Neuron (in vitro differentiated cells): ENCODE measurements at regions not wholly inside any gene's neighbourhood (a gene's known extent, or its start where the extent isn't known, plus 50 kb on each side); places are given as distances from the start of the nearest gene placed in this dataset.

Experiments used
- H2AFZ ChIP-seq: one replicate; pipeline ENCODE4 v1.6.1; 2013; ENCODE audit warnings: low read depth, mild to moderate bottlenecking, inconsistent platforms, low read length, moderate library complexity
- H3K27me3 ChIP-seq: one replicate; pipeline ENCODE4 v1.6.1; 2013; ENCODE audit warnings: low read length; ENCODE audit not compliant: insufficient read depth
- H3K36me3 ChIP-seq: one replicate; pipeline ENCODE4 v1.6.1; 2013; ENCODE audit warnings: low read length; ENCODE audit not compliant: insufficient read depth
- H3K4me1 ChIP-seq: one replicate; pipeline ENCODE4 v1.6.1; 2013; ENCODE audit warnings: low read length; ENCODE audit not compliant: insufficient read depth
- H3K4me3 ChIP-seq: 2 replicates; pipeline ENCODE4 v1.5.1; 2013; ENCODE audit warnings: mild to moderate bottlenecking, low read length, moderate library complexity
- H3K9me3 ChIP-seq: one replicate; pipeline ENCODE4 v1.6.1; 2013; ENCODE audit warnings: low read length

DNA sequence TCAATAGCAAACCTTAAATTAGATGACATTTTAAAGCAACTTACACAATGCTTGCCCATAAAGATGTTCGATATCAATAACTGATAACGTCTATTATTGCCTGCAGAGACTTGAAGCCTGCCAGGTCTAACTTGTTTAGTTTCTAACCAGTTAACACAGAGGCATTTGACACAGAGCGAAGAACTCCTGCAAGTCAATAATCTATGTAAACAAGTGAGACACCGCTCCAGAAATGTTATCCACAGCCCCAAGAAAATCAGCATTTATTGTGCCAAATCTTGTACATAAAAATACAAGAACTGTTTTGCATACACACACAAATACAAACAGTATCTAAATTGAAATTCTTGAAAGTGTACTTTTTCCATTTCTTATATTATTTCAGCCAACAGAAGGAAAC lies 236.0 kb upstream of the DIO3 start:
- no peaks in the 10 kb centered on the region for H3K36me3 ChIP-seq
- no peaks in the 10 kb centered on the region for H3K27me3 ChIP-seq
- H3K4me1 ChIP-seq = peaks cover 11% of the 10 kb centered on the region
- H3K9me3 ChIP-seq = peaks cover 2% of the 10 kb centered on the region
- H3K4me3 ChIP-seq = no peak overlapping the region
- no peak overlapping the region for H2AFZ ChIP-seq

- H3K4me3 ChIP-seq = no peak overlapping the region
- H3K4me1 ChIP-seq = no peaks in the 10 kb centered on the region
Observed at GRCh38 chr14:101328412-101329028, 232.8 kb upstream of the DIO3 start.

GRCh38 chr14:101330416-101331140 lies 230.7 kb upstream of the DIO3 start:
- no peaks in the 10 kb centered on the region for H3K36me3 ChIP-seq
- H3K9me3 ChIP-seq = peaks cover 2% of the 10 kb centered on the region
- H3K4me1 ChIP-seq = peaks cover 19% of the 10 kb centered on the region
- H3K27me3 ChIP-seq = no peaks in the 10 kb centered on the region
- H3K4me3 ChIP-seq = no peak overlapping the region
- no peak overlapping the region for H2AFZ ChIP-seq

More at GRCh38 chr14:101328412-101329028, 232.8 kb upstream of the DIO3 start:
- Histone ChIP-seq H3K36me3 (no peaks in the 10 kb centered on the region), H3K27me3 (no peaks in the 10 kb centered on the region), H3K9me3 (peaks cover 4% of the 10 kb centered on the region), H2AFZ (no peak overlapping the region)

GRCh38 chr14:101331141-101331525 lies 230.2 kb upstream of the DIO3 start:
- peaks cover 2% of the 10 kb centered on the region for H3K9me3 ChIP-seq
- no peak overlapping the region for H2AFZ ChIP-seq
- no peaks in the 10 kb centered on the region for H3K36me3 ChIP-seq
- H3K4me1 ChIP-seq = peaks cover 19% of the 10 kb centered on the region
- no peak overlapping the region for H3K4me3 ChIP-seq
- no peaks in the 10 kb centered on the region for H3K27me3 ChIP-seq

DNA sequence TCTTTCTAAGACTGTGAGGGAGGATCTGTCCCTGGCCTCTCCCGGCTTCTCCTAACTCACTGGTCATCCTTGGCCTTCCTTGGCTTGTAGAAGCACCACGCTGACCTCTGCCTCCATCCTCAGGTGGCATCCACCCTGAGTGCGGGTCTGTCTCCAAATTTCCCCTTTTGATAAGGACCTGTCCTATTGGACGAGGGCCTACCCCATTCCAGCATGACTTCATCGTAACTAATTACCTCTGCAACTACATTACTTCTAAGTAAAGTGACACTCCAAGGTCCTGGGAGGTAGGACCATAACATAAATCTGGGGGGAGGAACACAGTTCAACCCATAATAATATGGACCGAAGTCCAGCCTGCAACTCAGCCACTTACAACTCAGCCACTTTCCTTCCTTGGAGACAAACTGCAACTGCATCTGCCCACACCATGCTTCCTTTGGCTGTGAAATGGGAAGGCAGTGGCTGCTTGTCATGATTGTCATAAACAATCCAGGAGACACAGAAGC lies 229.6 kb upstream of the DIO3 start:
- Histone ChIP-seq H3K4me1 (peaks cover 19% of the 10 kb centered on the region), H3K4me3 (no peak overlapping the region), H3K36me3 (no peaks in the 10 kb centered on the region), H3K27me3 (no peaks in the 10 kb centered on the region), H2AFZ (no peak overlapping the region), H3K9me3 (peaks cover 2% of the 10 kb centered on the region)

DNA sequence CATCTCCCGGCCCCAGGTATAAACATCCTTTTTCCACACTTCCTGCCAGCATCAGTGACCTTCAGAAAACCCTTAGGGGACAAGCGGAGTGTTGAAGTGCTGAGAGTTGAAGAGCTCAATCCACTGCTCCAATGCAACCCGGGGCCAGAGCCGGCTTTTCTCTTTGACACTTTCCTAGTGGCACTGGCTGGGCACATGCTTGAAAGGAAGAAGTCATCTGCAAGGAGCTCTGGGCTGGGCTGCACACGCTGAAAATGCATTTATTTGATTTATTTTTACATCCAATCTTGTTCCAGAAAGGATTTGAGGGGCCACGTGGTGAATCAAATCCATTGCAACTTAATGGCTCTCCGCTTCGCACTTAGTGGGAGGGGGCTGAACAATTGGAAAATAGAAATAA lies 229.0 kb upstream of the DIO3 start:
- Histone ChIP-seq H3K4me3 (no peak overlapping the region), H2AFZ (no peak overlapping the region), H3K9me3 (peaks cover 2% of the 10 kb centered on the region), H3K36me3 (no peaks in the 10 kb centered on the region), H3K4me1 (peaks cover 19% of the 10 kb centered on the region), H3K27me3 (no peaks in the 10 kb centered on the region)

DNA sequence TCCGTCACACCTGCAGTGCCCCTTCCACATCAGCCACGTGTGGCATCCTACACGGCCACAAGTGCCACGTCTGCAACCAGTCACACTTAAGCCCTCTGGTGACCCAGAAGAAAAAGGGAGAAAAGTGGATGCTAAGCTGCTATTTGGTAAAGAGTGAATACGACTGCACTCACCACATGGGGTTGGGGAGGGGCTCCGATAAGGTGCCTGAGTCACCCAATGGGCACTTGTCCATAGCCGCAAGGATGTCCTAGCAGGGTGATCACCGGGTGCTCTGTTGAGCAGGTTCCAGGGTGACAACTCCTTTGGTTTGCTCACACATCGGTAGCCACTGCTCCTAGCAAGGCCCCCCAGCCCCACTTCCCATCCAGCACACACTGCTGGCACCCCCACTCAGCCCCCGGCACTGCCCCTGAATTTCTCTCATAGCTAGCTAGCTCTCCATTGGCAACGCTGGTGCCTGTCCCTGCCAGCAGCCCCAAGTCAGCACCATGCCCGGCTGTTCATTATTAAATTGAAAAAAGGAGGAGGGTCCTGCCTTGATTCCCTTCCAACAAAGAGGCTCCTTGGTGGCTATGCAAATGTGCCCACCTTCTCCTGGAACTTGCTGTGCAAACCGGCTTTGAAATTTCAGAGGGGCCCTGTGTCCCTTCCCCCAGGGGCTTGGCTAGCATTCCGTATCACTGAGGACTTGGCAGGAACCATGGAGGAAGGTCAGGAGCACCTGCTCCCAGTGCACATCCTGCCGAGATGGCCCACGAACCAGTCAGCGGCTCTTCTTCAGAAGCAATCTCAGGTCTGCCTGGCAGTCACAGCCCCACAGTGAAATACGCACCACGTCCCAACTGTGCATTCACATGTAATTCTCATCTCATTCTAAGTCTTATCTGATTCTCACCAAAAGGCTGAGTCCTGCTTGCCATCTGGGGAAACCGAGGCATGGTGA lies 227.7 kb upstream of the DIO3 start:
- H3K9me3 ChIP-seq = peaks cover 2% of the 10 kb centered on the region
- no peaks in the 10 kb centered on the region for H3K36me3 ChIP-seq
- H3K27me3 ChIP-seq = no peaks in the 10 kb centered on the region
- no peak overlapping the region for H2AFZ ChIP-seq
- no peak overlapping the region for H3K4me3 ChIP-seq
- H3K4me1 ChIP-seq = peaks cover 19% of the 10 kb centered on the region

- Histone ChIP-seq H3K36me3 (no peaks in the 10 kb centered on the region), H3K4me1 (peaks cover 19% of the 10 kb centered on the region), H3K27me3 (no peaks in the 10 kb centered on the region), H3K9me3 (peaks cover 2% of the 10 kb centered on the region), H2AFZ (no peak overlapping the region), H3K4me3 (no peak overlapping the region)
Observed at GRCh38 chr14:101334656-101335055, 226.6 kb upstream of the DIO3 start.

GRCh38 chr14:101335061-101335661 lies 226.1 kb upstream of the DIO3 start:
- Histone ChIP-seq H3K27me3 (no peaks in the 10 kb centered on the region), H2AFZ (no peak overlapping the region), H3K4me3 (no peak overlapping the region), H3K9me3 (peaks cover 2% of the 10 kb centered on the region), H3K4me1 (peaks cover 19% of the 10 kb centered on the region), H3K36me3 (no peaks in the 10 kb centered on the region)

DNA sequence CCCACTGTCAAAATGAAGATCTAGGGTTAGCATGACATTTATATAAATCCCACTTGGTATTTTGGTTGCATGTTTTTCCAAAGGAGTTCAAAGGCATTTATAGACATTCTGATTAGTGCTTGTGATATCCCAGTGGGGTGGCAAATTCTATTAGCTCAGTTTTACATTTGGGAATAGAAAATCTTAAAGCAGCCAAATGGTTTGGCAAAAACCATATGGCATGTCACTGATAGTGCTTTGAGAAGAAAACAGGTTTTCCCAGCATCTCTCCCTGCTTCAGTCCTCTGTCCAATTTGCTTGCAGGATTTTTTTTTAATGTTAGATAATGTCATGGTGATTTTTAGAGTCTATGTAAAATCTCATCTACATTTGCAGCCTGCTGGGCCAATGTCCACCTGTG lies 225.1 kb upstream of the DIO3 start:
- Histone ChIP-seq H3K4me3 (no peak overlapping the region), H3K27me3 (no peaks in the 10 kb centered on the region), H3K36me3 (no peaks in the 10 kb centered on the region), H3K9me3 (peaks cover 2% of the 10 kb centered on the region), H2AFZ (no peak overlapping the region), H3K4me1 (peaks cover 19% of the 10 kb centered on the region)

GRCh38 chr14:101337053-101337452 lies 224.2 kb upstream of the DIO3 start:
- H3K27me3 ChIP-seq = no peaks in the 10 kb centered on the region
- no peak overlapping the region for H2AFZ ChIP-seq
- H3K36me3 ChIP-seq = no peaks in the 10 kb centered on the region
- no peak overlapping the region for H3K4me3 ChIP-seq
- H3K4me1 ChIP-seq = peaks cover 19% of the 10 kb centered on the region
- peaks cover 5% of the 10 kb centered on the region for H3K9me3 ChIP-seq

DNA sequence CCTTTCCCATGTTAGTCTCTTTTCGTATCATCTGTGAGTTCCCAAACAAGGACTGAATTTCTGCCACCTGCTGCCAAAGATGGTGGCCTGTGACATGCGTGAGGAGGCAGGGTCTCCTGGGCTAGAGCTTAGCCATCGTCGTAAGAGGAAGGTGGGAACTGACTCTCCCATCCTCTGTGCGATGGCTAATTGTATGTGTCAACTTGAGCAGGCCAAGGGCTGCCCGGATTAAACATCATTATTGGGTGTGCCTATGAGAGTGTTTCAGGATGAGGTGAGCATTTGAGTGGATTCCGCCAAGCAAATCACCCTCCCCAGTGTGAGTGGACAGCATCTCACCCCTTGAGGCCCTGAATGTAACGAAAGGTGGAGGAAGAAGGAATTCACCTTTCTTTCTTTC lies 220.7 kb upstream of the DIO3 start:
- H3K27me3 ChIP-seq = no peaks in the 10 kb centered on the region
- no peaks in the 10 kb centered on the region for H3K36me3 ChIP-seq
- H2AFZ ChIP-seq = no peak overlapping the region
- H3K9me3 ChIP-seq = peaks cover 3% of the 10 kb centered on the region
- no peak overlapping the region for H3K4me3 ChIP-seq
- peaks cover under 1% of the 10 kb centered on the region for H3K4me1 ChIP-seq
